HEK293 (cell line): ENCODE measurements at regions not wholly inside any gene's neighbourhood (a gene's known extent, or its start where the extent isn't known, plus 50 kb on each side); places are given as distances from the start of the nearest gene placed in this dataset.

Source experiments
- MYNN ChIP-seq: fragments of 450-650 bp; formaldehyde crosslinking; IDR thresholded peaks from 2 replicates; pipeline ENCODE4 v1.5.1; 2016; ENCODE audit warnings: missing biosample characterization, missing genetic modification characterization, borderline replicate concordance
- ZNF324 ChIP-seq: fragments of 450-650 bp; formaldehyde crosslinking; IDR thresholded peaks from 2 replicates; pipeline ENCODE4 v1.5.1; 2016; ENCODE audit warnings: missing biosample characterization, missing genetic modification characterization
- ZNF513 ChIP-seq: fragments of 450-650 bp; IDR thresholded peaks from 2 replicates; pipeline ENCODE4 v1.5.1; 2018; ENCODE audit warnings: missing biosample characterization, missing genetic modification characterization
- TF ChIP-seq, protein P1 (sequence below): fragments of 450-650 bp; formaldehyde crosslinking; IDR thresholded peaks from 2 replicates; pipeline ENCODE4 v1.5.1; 2016; ENCODE audit warnings: missing biosample characterization, missing genetic modification characterization

DNA sequence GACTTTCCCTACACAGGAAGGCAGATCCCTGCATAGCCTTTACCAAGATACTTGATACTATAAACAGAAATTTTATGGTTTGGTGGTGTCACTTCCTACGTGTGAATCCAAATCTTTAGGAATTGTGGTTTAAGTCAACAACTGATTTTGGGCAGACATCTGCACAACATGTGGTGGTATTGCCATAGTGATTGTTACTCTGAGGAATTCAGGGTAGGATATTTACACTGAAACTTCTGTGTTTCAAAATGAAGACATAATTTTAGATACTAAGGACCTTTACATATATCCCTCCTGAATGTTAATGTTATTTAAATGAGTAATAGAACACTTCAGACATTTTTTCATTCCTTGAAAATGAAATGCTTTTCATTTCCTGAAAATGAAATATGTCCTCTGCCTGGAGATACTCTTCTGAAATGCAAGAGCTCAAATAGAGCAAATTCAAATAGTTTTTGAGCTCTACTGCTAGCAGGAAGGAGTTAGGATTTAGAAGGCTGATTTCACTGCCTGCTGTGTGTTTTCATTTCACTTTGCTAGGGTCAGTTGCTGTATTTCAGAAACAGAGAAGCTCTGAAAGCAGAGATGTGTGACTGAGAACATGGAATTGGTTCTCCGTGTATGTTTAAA is 77.2 kb downstream of the MDH1 start:
- TF ChIP-seq, protein P1, sequence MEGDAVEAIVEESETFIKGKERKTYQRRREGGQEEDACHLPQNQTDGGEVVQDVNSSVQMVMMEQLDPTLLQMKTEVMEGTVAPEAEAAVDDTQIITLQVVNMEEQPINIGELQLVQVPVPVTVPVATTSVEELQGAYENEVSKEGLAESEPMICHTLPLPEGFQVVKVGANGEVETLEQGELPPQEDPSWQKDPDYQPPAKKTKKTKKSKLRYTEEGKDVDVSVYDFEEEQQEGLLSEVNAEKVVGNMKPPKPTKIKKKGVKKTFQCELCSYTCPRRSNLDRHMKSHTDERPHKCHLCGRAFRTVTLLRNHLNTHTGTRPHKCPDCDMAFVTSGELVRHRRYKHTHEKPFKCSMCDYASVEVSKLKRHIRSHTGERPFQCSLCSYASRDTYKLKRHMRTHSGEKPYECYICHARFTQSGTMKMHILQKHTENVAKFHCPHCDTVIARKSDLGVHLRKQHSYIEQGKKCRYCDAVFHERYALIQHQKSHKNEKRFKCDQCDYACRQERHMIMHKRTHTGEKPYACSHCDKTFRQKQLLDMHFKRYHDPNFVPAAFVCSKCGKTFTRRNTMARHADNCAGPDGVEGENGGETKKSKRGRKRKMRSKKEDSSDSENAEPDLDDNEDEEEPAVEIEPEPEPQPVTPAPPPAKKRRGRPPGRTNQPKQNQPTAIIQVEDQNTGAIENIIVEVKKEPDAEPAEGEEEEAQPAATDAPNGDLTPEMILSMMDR: no peak
- TF ChIP-seq ZNF324 (no peak), MYNN (tag by site-specific recombination) (no peak), ZNF513 (no peak)
